Posterior vena cava (tissue), 2 donors: ENCODE measurements at regions not wholly inside any gene's neighbourhood (a gene's known extent, or its start where the extent isn't known, plus 50 kb on each side); places are given as distances from the start of the nearest gene placed in this dataset.
A peak's percentile ranks its signal among the peaks of the same experiment; 100 is the strongest.

Source experiments
- DNase-seq: peaks from one replicate; pipeline ENCODE4 v3.0.0-alpha.2; 2020; ENCODE audit warnings: low spot score
- intact Hi-C, 2 donors: fragments of 100-400 bp; cut with DNase I; formaldehyde crosslinking; loops; one replicate each; pipeline versions ENCODE4 v1.14.1 to v1.14.2; 2022 to 2023
- donor health status: DM: yes; HTN: yes; CAD: no.
- donor health status: DM: yes; HTN: yes; CAD: no.

DNA sequence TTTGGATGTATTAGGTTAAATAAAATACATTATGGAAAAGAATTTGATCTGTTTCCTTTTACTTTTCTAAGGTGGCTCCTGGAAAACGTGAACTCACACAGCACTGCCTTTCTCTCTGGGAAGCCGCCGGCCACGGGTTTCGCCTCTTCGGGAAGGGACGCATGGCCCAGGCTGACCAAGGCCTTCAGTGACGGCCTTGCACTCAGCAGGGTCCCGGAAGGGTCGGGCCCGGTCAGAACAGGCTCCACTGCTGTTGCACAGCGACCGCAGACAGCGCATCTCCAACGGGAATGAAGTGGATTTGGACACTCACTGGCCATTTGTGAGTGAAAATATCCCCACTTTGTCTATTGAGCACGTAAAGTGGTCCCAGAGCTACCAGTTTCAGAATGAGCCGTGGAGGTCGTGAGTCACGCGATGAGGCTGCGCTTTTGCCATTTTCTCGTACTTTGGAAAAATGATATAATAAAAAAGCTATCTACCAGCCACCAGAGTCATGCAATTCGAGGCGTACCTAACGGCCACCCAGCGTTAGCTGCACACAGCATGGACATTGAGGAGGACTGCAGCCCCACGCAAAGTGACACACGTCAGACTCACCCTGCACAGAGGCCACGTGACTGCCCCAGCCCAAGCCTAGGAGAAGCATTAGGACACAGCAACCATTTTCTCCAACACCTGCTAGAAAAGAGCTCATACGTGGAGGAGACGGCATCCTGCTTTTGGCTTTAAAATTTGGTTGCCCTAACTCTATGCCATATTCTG is 244.3 kb downstream of the TTLL2 start:
- peak; percentile 75 for DNase-seq
- intact Hi-C loops: no loop called here

DNA sequence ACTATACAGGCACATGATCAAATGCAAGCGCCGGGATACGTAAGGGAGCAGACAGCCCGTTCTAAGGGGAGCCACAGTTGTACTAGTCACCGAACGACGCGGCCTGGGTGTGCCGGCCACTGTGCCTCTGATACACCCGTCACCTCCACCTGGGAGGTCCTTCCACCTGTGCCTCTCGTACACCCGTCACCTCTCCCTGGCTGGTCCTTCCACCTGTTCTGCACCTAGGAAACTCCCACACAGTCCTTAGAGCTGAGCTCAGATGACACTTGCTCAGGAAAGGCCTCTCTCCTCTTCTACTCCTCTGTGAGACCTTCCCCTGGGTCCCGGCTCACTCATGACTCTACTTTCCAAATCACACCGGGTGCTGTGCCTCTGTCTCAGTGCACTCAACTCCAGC is 245.0 kb downstream of the TTLL2 start:
- DNase-seq: no peak
- intact Hi-C loops: no loop called here

DNA sequence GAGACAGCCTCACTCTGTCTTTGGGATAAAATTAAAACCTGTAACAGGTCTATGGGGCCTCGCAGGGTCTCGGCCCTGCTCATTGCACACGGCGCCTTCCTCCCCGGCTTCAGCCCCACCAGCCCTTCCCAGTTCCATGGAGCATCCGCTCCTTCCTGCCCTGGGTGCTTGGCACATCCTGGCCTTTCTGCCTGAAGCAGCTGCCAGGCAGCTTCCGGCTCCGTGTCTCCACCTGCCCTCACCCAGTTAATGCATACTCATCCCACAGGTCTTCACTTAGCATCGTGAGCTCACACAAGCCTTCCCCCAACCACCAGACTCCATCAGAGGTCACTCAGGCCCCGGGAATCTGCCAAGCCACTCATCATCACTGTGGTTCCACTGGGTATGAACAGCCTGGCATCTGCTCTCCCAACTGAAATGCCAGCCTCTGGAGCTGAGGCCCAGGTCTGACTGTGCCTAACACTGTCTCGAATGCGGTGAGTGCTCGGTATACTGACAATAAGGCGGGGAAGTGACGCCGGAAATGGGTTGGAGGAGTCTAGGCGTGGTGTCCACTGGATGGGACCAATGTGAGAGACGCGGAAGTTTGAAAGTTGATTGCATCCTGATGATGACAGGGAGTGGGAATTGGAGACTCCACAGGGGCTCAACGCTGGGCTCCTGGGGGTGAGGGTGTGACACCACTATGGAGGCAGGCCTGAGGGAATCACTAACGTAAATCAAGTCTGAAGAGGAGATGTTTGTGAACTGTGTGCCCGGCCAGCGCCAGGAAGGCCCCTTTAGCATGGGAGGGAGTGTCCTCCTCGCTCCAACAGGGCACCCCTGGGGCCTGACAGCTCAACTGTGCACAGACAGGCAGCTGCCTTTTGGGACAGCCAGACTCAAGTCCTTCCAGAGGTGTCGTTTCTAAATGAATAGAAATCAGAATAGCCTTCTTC is 245.8 kb downstream of the TTLL2 start:
- intact Hi-C loops: no loop called here
- peak; percentile 66 for DNase-seq

DNA sequence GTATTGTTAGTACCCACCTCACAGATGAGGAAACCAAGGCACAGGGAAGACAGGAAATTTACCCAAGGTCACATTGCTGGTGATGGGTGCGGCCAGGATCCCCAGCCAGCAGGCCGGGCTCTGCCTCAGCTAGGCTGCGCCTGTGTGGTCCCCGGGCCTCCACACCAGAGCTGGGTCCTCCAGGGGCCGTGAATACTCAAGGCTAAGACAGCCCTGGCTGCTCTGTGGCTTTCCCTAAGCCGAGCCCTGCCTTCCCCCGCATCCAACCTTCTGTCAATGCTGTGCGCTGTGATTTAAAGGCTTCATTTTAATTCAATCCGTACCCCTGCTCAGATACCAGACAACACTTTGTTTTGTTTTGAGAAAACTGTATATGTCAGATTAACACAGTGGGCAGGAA is 246.7 kb downstream of the TTLL2 start:
- DNase-seq: peak; percentile 70
- intact Hi-C loops: no loop called here

DNA sequence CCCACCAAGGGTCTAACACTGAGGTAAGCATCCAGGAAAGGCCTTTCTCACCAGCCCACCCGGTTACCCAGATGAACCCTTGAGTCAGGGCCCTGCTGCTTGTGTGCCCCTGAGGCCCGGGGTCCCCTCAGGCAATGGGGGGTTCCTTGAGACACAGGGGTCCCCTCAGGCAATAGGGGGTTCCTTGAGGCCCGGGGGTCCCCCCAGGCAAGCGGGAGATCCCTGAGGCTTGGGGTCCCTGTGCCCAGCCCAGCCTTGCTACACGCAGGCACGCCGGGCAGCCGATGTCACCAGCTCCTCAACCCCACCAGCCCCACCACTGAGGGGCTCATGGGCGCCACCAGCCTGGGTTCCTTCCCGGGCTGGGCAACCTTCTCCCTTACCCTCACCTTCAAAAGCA is 247.2 kb downstream of the TTLL2 start:
- intact Hi-C loops: no loop called here
- no peak for DNase-seq

DNA sequence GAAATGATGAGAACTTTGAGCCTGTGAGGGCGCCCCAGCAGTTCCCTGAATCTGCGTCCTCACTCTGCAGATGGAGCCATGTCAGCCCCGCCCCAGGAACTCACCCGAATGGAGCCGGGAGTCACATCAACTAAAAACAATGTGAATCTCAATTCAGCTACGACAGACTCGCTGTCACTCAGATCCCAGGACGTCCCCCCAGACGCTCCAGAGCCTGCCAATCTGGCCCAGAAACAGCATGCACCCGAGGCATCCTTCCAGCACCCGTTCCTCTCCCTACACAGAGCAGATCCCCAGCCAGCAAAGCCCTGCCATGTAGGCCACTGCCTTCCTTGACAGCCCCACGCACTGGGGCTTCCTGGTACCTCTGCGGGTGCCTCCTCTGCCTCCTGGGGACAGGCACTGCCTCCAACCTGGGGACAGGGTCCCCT is 248.0 kb downstream of the TTLL2 start:
- DNase-seq: peak; percentile 70
- intact Hi-C loops: no loop called here

DNA sequence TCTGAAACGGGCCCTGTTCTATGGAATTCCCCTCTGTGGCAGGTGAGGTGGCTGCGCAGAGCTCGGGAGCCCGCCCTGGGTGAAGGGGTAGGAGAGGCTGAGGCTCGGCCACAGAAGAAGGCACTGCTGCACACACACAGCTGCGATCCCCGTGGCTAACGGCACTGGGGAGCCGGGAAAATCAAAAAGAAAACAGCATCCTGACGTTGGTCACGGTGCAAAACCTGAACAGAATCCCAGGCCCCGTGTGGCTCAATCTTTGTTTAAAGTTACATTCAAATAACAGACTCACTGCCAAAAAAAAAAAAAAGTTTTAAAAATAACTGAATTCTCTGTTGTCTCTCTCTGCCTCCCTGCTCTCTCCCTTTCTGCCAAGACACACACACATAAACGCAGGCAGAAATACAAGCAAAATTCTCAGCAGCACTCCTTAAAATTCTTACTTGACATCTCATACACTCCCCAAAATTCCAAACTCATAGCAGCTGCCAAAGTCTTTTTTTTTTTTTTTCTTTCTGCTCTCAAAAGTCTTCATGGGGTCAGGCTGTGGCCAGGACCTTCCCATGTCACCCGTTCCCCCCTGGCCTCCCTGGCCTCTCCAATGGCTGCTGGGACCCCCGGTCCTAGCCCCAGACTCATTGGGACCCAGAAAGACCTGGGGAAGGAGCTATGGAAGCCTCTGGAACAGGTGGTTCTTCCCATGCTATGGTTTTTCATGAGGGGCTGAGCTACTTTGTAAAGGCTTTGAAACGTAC is 248.8 kb downstream of the TTLL2 start:
- peak; percentile 79 for DNase-seq
- intact Hi-C loops: no loop called here

DNA sequence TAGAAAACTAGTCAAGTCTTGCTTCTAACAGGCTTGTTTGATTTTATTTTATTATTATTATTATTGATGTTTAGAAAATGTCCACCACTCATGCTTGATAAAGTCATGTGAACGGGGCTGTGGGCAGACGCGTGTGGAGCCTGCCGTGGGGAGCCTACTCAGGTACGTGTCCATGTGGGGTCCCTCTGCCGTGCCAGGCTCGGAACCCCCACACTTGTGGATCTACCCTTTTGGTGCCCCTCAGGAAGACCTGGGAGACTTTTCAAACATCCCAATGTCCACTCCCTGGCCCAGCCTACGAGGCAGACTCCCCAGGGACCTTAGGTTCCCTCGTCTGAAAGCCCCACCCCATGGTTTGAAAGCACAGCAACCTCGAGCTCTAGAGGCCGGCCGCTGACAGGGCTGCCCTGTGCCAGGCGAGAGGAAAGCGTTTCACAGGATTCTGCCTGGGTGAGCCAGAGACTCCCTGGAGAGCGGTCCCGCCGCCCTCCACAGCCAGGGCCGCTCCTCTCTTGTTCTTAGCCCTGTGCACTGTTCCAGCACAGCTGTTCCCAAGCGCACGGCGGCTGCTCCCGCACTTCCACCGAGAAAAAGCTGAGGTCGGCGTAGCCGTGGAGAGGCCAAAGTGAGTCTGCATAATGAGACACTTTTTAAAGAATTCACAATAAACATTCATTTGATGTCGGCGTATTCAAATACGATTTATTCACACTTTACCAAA is 249.7 kb downstream of the TTLL2 start:
- intact Hi-C loops: no loop called here
- peak; percentile 79 for DNase-seq

DNA sequence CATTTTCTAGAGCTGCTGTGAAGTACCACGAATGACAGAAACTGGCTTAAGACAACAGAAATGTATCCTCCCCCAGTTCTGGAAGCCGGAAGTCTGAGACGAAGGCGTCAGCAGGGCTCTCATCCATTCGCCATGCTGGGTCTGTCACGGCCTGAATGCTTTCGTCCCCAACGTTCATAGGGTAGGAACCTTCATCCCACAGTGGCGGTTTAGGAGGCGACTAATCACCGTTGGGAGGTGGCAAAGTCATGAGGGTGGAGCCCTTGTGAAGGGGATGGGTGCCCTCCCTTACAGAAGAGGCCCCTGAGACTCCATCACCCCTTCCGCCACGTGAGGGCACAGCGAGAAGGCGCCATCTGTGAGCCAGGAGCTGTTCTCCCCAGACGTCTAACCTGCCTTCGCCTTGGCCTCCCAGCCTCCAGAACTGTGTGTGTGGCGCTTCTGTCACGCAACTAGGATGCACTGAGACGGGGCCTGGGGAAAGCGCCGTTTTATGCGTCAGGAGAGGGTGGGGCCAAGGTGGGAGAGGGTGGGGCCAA is 250.3 kb downstream of the TTLL2 start:
- peak; percentile 70 for DNase-seq
- intact Hi-C loops: no loop called here

DNA sequence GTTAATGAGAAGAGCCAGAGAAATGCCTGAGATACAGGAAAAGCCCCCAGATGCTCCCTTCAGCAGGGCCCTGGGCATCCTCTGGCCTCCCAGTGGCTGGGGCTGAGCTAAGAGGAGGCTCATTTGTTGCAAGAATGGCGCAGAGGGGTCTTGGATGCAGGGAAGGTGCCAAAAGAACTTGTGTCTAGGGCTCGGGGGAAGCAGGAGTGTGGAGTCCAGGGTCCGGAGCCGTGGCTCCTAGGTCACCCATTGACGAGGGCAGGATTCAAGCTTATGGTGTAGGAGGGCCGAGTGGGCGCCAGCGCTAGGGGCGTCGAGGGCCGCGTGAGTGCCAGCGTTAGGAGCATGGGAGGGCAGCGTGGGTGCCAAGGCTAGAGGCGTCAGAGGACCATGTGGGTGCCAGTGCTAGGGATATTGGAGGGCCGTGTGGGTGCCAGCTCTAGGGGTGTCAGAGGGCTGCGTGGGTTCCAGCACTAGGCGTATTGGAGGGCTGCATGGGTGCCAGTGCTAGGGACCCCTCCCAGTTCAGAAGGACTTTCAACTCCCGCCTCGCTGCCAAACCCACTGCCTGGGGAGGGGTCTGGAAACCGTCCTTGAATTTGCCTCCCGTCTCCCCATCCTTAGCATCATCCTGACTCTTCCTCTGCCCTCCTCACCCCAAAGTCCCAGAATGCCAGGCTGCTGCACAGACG is 250.5 kb upstream of the AFDN start:
- intact Hi-C loops: no loop called here
- peak; percentile 70 for DNase-seq

DNA sequence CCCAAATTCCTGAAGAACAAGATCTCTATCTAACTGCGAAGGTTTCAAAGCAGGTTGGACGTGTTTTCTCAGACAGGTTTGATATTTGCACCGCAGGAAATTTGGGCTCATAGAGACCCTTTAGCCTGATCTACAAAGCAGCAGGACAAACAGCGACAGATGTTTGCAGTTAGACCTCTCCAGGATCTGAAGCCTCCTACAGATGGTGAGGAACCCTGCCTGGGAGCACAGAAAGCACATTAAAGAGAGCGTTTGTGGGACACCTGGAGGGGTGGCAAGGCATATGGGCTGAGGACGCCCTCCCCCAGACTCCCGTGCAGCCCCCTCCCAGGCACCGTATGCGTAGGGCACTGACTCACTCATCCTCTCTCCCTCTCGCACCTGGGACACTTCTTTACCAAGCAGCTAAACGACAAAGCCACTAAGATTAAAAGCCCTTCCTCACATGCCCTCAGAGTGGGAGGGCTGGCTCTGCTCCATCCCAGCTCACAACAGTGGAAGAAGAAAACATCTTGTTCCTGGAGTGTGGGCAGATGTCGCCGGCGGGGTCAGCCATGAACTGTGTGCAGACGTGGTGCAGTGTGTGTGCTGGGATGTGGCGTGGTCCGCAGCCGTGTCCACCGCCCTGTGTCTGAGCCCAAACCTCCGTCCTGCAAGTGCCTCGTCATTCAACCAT is 249.7 kb upstream of the AFDN start:
- DNase-seq: peak; percentile 73
- intact Hi-C loops: no loop called here

DNA sequence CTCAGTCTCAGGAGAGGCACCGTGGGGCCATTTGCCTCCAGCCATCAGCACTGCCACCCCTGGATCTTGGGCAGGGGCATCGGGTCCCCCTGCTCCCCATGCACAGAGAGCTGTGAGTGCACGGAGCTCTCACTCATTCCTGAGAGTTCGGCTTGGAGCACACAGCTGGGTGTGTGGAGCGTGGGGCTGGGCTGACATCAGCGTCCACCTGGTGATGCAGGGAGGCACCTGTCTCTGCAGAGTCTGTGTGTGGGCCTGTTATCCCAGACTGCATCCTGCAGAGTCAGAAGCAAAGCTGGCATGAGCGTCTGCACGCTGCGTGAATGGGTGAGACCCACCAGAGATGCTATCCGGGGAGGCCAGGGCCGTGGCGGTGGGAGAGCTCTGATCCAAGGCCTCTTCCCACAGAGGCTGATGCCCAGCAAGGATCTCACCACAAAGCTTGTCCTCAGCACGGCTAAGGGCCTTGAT is 248.8 kb upstream of the AFDN start:
- no peak for DNase-seq
- intact Hi-C loops: no loop called here

DNA sequence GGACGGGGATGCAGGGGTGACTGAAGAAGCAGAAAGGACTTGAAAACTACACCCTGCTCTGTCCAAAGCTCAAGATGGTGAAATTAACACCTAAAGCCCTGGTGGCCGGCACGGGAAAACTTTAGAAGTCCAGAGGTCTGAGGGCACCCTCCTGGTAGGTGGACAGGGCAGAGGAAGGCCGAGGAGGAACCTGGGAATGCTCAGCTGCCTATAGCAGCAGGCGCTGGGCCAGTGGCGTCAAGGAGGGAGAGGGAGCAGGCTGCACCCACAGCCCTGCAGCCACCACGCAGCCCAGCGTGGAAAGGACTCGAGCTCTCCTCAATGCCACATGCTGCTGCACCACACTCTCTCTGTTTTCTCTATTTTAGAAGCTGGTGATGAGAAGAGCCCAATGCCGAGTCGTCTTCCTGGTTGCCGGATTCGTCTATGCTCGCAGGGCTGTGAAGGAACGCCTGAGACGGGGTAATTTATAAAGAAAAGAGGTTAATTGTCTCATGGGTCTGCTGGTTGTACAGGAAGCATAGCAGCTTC is 248.3 kb upstream of the AFDN start:
- intact Hi-C loops: no loop called here
- DNase-seq: no peak

DNA sequence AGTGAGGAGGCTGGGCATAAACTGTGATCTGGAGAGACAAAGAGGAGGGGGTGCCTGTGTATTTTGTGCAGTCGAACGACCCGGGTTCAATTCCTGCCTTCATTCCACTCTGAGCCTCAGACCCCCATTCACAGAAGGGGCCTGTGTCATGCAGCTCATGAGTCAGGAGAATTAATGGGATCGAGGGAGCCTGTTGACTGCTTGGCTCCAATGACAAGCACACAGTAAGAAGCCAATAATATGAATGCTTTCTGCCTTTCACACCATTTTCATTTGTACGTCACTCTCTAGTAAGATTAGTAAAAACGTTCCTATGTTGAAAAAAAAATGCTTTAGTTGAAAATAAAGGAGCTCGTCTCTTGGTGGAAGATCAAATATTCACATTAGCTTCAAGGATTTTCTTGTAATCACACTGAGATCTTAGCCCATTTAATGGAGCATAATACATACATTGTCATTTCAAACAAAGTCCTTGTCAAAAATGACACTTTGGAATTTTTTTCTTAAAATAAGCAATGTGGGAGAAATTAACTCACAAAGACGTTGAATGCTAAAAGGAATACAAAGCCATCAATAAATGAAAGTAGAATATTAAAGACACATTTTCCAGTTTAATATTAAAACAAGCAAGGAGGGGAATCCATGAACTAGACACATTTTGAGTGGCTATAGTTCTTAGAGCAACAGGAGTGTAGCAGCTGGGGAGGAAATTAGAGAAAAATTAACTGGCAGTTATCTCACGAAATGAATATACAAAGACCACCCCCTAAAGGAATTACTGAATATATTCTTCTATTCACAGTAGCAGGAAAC is 246.7 kb upstream of the AFDN start:
- DNase-seq: no peak
- intact Hi-C loops: no loop called here

DNA sequence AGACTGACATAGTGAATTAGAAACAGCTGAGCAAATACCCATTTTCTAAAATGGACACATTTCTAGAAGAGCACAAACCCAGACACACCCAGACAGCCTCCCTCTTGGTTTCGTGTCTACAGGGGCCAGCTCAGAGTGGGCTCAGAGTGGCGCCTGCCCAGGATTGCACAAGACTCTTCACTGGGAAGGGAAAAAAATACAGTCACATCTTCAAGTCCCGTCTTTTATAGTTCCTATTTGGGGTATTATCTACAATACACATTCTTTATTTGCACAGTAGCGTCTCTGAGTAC is 246.1 kb upstream of the AFDN start:
- DNase-seq: no peak
- intact Hi-C loops: no loop called here

DNA sequence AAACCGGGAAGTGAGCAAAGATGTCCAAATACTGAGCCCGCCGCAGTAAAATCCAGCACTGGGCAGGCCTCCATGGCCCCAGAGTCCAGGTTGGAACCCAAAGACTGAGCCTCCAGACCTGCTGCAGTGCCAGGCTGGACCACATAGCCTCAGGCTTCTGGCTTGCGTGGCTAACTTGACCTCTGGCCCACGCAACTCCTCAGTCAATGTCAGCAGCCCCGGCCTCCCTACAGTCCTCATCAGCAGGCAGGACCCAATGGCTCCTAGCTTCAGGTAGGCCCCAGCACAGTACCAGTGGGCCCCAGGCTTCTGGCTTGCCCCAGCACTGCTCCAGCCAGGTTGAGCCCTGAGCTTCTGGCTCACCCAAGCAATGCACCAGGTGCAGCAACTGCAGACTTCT is 245.1 kb upstream of the AFDN start:
- intact Hi-C loops: no loop called here
- no peak for DNase-seq

DNA sequence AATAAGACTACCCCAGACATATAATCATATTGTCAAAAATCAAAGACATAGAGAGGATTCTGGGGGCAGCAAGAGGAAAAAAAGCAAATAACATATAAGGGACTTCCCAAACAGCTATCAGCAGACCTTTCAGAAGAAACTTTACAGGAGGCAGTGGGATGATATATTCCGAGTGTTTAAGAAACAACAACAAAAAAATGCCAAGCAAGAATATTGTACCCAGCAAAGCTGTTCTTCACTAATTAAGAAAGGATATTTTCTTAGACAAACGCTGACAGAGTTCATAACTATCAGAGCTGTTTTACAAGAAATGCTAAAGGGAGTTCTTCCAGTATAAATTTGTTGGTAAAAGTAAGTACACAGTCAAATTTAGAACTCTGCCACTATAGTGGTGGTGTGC is 243.3 kb upstream of the AFDN start:
- intact Hi-C loops: no loop called here
- no peak for DNase-seq
